ENCODE measurements at regions not wholly inside any gene's neighbourhood (a gene's known extent, or its start where the extent isn't known, plus 50 kb on each side); places are given as distances from the start of the nearest gene placed in this dataset.

GRCh38 chr3:69531576-69532546 is 146.0 kb upstream of the FRMD4B start:
- DNase-seq: no peak

GRCh38 chr3:69530554-69530953 is 144.7 kb upstream of the FRMD4B start:
- DNase-seq: no peak

GRCh38 chr3:69527498-69527897 is 141.6 kb upstream of the FRMD4B start:
- DNase-seq: no peak

- DNase-seq: no peak
Observed at GRCh38 chr3:69524816-69525215, 138.9 kb upstream of the FRMD4B start.

GRCh38 chr3:69521286-69521685 is 135.4 kb upstream of the FRMD4B start:
- no peak for DNase-seq

- no peak for DNase-seq
Observed at GRCh38 chr3:69511361-69511760, 125.5 kb upstream of the FRMD4B start.

GRCh38 chr3:69510481-69511030 is 124.7 kb upstream of the FRMD4B start:
- DNase-seq: no peak

GRCh38 chr3:69509288-69509687 is 123.4 kb upstream of the FRMD4B start:
- no peak for DNase-seq

- peak; percentile 33 for DNase-seq
Observed at GRCh38 chr3:69505770-69506407, 120.0 kb upstream of the FRMD4B start.

GRCh38 chr3:69504232-69504631 is 118.3 kb upstream of the FRMD4B start:
- no peak for DNase-seq

- no peak for DNase-seq
Observed at GRCh38 chr3:69500604-69501003, 114.7 kb upstream of the FRMD4B start.

GRCh38 chr3:69499899-69500421 is 114.1 kb upstream of the FRMD4B start:
- DNase-seq: no peak

GRCh38 chr3:69499422-69499821 is 113.5 kb upstream of the FRMD4B start:
- no peak for DNase-seq

- DNase-seq: no peak
Observed at GRCh38 chr3:69496856-69497255, 111.0 kb upstream of the FRMD4B start.

GRCh38 chr3:69494185-69494584 is 108.3 kb upstream of the FRMD4B start:
- no peak for DNase-seq

GRCh38 chr3:69493157-69493556 is 107.3 kb upstream of the FRMD4B start:
- no peak for DNase-seq

- no peak for DNase-seq
Observed at GRCh38 chr3:69491975-69492374, 106.1 kb upstream of the FRMD4B start.

- DNase-seq: no peak
Observed at GRCh38 chr3:69490971-69491370, 105.1 kb upstream of the FRMD4B start.

- no peak for DNase-seq
Observed at GRCh38 chr3:69490235-69490634, 104.3 kb upstream of the FRMD4B start.

GRCh38 chr3:69488026-69488425 is 102.1 kb upstream of the FRMD4B start:
- DNase-seq: no peak

GRCh38 chr3:69485489-69485888 is 99.6 kb upstream of the FRMD4B start:
- DNase-seq: no peak

- DNase-seq: no peak
Observed at GRCh38 chr3:69484507-69485393, 98.9 kb upstream of the FRMD4B start.

GRCh38 chr3:69483449-69483848 is 97.6 kb upstream of the FRMD4B start:
- DNase-seq: no peak

Data from NCI-H146 (cell line).